HUES48 (cell line): ENCODE measurements at regions not wholly inside any gene's neighbourhood (a gene's known extent, or its start where the extent isn't known, plus 50 kb on each side); places are given as distances from the start of the nearest gene placed in this dataset.

Experiments used
- H3K27ac ChIP-seq: one replicate; pipeline ENCODE4 v1.7.0; 2013; ENCODE audit warnings: low read depth, low read length, inconsistent platforms
- H3K27me3 ChIP-seq: 2 replicates; pipeline ENCODE4 v1.6.1; 2013; ENCODE audit warnings: mild to moderate bottlenecking, low read length; ENCODE audit not compliant: control insufficient read depth, insufficient read depth
- H3K36me3 ChIP-seq: 2 replicates; pipeline ENCODE4 v1.6.1; 2013; ENCODE audit warnings: low read length; ENCODE audit not compliant: control insufficient read depth, insufficient read depth
- H3K4me1 ChIP-seq: 2 replicates; pipeline ENCODE4 v1.6.1; 2013; ENCODE audit warnings: mild to moderate bottlenecking, low read length; ENCODE audit not compliant: control insufficient read depth, insufficient read depth
- H3K4me3 ChIP-seq: 2 replicates; pipeline ENCODE4 v1.5.1; 2013; ENCODE audit warnings: mild to moderate bottlenecking, low read depth, low read length
- H3K9ac ChIP-seq: 2 replicates; pipeline ENCODE4 v1.6.1; 2013; ENCODE audit warnings: mild to moderate bottlenecking, low read depth, low read length, moderate library complexity
- H3K9me3 ChIP-seq: 2 replicates; pipeline ENCODE4 v1.6.1; 2013; ENCODE audit warnings: low read length; ENCODE audit not compliant: control insufficient read depth, insufficient read depth

- no peaks in the 10 kb centered on the region for H3K27me3 ChIP-seq
- no peak overlapping the region for H3K9ac ChIP-seq
- peaks cover 6% of the 10 kb centered on the region; the same call in 1 of the 2 replicates for H3K9me3 ChIP-seq
- no peaks in the 10 kb centered on the region for H3K4me1 ChIP-seq
- H3K27ac ChIP-seq = no peak overlapping the region
- H3K4me3 ChIP-seq = no peak overlapping the region
- no peaks in the 10 kb centered on the region for H3K36me3 ChIP-seq
These were observed 204.2 kb downstream of the DIPK2A start for GRCh38 chr3:144175644-144176425.

DNA sequence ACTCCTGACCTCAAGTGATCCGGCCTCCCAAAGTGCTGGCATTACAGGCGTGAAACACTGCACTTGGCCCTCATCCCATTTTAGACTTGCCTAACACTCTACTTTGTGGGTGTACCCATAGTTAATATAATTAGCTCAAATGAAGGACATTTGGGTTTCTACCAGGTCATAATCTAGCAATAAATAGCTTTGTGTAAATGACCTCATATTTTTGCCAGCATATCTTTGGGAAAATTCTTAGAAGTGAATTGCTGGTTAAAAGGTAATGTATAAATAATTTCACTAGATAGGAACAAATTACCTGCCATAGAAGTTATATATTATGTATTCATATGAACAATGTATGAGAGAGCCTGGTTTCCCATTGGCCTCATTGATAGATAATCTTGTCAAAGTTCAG, 206.0 kb downstream of the DIPK2A start:
- no peak overlapping the region for H3K4me3 ChIP-seq
- no peaks in the 10 kb centered on the region for H3K4me1 ChIP-seq
- H3K36me3 ChIP-seq = no peaks in the 10 kb centered on the region
- no peaks in the 10 kb centered on the region for H3K27me3 ChIP-seq
- no peak overlapping the region for H3K9ac ChIP-seq
- peaks cover 6% of the 10 kb centered on the region; the same call in 1 of the 2 replicates for H3K9me3 ChIP-seq
- H3K27ac ChIP-seq = no peak overlapping the region

GRCh38 chr3:144178607-144179006, 207.0 kb downstream of the DIPK2A start:
- Histone ChIP-seq H3K4me3 (no peak overlapping the region), H3K9me3 (peaks cover 6% of the 10 kb centered on the region; the same call in 1 of the 2 replicates), H3K27me3 (no peaks in the 10 kb centered on the region), H3K4me1 (no peaks in the 10 kb centered on the region), H3K36me3 (no peaks in the 10 kb centered on the region), H3K27ac (no peak overlapping the region), H3K9ac (no peak overlapping the region)

DNA sequence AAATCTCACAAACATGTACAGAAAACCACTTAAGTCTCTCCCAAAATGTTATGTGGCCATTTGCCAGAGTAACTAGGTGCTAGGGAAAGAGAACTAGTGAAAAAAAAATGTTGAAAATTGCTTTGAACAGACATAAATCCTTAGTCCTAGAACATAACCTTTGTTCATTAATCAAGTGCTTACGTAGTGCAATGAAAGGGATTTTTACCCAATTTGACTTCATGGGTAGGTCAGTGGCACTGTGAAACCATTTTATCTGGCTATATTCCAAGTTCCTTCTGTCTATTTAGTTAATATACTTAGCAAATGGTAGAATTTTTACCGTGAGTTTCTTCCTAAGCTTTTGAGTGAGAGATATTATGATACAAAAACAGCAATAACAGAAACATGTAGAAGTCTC, 209.4 kb downstream of the DIPK2A start:
- Histone ChIP-seq H3K27ac (no peak overlapping the region), H3K4me3 (no peak overlapping the region)

DNA sequence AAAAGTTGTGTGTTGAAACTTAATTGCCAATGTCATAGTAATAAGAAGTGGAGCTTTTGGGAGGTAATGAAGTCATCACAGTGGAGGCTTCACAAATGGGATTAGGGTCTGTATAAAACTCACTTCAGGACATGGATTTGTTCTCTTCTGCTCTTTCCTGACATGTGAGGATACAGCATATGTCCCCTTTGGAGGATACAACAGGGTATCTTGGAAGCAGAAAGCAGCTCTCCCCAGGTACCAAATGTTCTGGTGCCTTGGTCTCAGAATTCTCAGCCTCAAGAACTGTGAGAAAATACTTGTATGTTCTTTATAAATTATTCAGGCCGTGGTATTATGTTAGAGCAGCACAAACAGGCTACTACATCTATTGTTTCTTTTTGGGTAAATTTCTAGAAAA, 210.9 kb downstream of the DIPK2A start:
- Histone ChIP-seq H3K4me3 (no peak overlapping the region), H3K36me3 (no peaks in the 10 kb centered on the region), H3K9me3 (no peaks in the 10 kb centered on the region), H3K9ac (no peak overlapping the region), H3K4me1 (no peaks in the 10 kb centered on the region), H3K27ac (no peak overlapping the region), H3K27me3 (no peaks in the 10 kb centered on the region)

More for the DNA sequence above, 209.4 kb downstream of the DIPK2A start:
- Histone ChIP-seq H3K36me3 (no peaks in the 10 kb centered on the region), H3K4me1 (no peaks in the 10 kb centered on the region), H3K27me3 (no peaks in the 10 kb centered on the region), H3K9ac (no peak overlapping the region), H3K9me3 (peaks cover 6% of the 10 kb centered on the region; the same call in 1 of the 2 replicates)

- H3K9me3 ChIP-seq = no peaks in the 10 kb centered on the region
- no peak overlapping the region for H3K27ac ChIP-seq
- H3K27me3 ChIP-seq = no peaks in the 10 kb centered on the region
- no peak overlapping the region for H3K9ac ChIP-seq
- peaks cover 7% of the 10 kb centered on the region for H3K4me1 ChIP-seq
- no peak overlapping the region for H3K4me3 ChIP-seq
- no peaks in the 10 kb centered on the region for H3K36me3 ChIP-seq
These were observed 213.7 kb downstream of the DIPK2A start for GRCh38 chr3:144185276-144185675.

DNA sequence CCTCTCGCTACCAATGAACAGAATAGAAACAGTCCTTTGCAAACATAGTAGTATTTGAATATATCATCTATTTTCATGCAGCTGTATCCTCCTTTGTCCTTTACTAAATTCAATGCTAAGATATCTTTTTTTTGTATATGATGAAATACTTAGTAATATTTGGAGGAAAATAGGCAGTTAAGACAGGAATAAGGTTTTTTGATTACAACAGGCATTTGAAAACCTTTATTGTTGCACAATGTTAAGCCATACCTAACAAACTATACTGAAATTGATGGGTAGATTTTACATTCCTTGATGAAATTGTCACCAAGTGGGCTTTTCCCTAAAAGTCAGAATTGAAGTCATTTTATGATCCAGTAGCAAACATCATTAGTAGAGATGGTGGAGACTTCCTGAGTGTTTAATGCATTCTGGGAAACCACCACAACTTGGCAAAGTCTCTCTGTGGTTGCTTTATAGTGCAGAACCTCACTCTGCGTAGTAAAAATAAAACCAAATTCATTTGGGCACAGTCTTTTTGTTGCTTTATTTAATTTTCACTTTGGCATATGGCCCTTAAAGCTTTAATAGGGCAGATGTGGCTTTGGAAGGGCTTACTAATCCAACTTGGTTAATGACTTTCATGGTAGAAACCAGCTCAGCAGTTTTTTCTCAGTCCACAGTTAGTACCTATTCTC, 216.0 kb downstream of the DIPK2A start:
- H3K4me1 ChIP-seq = peaks cover 7% of the 10 kb centered on the region
- H3K9me3 ChIP-seq = no peaks in the 10 kb centered on the region
- no peak overlapping the region for H3K9ac ChIP-seq
- no peak overlapping the region for H3K27ac ChIP-seq
- H3K36me3 ChIP-seq = no peaks in the 10 kb centered on the region
- no peak overlapping the region for H3K4me3 ChIP-seq
- no peaks in the 10 kb centered on the region for H3K27me3 ChIP-seq

- Histone ChIP-seq H3K36me3 (no peaks in the 10 kb centered on the region), H3K9me3 (no peaks in the 10 kb centered on the region), H3K27me3 (no peaks in the 10 kb centered on the region), H3K4me3 (no peak overlapping the region), H3K4me1 (peaks cover 7% of the 10 kb centered on the region), H3K9ac (no peak overlapping the region), H3K27ac (no peak overlapping the region)
These were observed 217.4 kb downstream of the DIPK2A start for GRCh38 chr3:144189044-144189443.

- H3K9ac ChIP-seq = no peak overlapping the region
- H3K27ac ChIP-seq = no peak overlapping the region
- 0 out of 2 replicates have a peak, but pooled peaks cover 5% of the 10 kb centered on the region for H3K9me3 ChIP-seq
- H3K36me3 ChIP-seq = no peaks in the 10 kb centered on the region
- no peak overlapping the region for H3K4me3 ChIP-seq
- H3K27me3 ChIP-seq = no peaks in the 10 kb centered on the region
- H3K4me1 ChIP-seq = no peaks in the 10 kb centered on the region
These were observed 225.5 kb downstream of the DIPK2A start for GRCh38 chr3:144197116-144197515.

DNA sequence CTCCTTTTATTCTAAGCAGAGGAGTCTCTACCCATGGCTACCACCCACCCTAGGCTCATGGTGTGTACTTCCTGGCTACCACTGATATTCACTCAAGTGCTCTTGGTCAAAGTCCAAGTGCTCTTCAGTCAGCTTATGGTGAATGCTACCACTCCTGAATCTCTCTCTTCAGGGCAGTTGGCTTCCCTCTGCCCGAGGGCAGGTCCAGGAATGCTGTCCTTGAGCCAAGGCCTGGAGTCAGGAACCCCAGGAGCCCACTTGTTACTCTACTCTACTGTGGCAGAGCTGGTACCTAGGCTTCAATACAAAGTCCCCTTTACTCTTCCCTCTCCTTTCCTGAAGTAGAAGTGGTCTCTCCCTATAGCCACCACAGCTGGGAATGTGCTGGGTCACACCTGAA, 226.0 kb downstream of the DIPK2A start:
- H3K36me3 ChIP-seq = no peaks in the 10 kb centered on the region
- H3K9me3 ChIP-seq = 0 out of 2 replicates have a peak, but pooled peaks cover 5% of the 10 kb centered on the region
- no peaks in the 10 kb centered on the region for H3K4me1 ChIP-seq
- H3K27me3 ChIP-seq = no peaks in the 10 kb centered on the region
- H3K9ac ChIP-seq = no peak overlapping the region
- no peak overlapping the region for H3K4me3 ChIP-seq
- no peak overlapping the region for H3K27ac ChIP-seq

DNA sequence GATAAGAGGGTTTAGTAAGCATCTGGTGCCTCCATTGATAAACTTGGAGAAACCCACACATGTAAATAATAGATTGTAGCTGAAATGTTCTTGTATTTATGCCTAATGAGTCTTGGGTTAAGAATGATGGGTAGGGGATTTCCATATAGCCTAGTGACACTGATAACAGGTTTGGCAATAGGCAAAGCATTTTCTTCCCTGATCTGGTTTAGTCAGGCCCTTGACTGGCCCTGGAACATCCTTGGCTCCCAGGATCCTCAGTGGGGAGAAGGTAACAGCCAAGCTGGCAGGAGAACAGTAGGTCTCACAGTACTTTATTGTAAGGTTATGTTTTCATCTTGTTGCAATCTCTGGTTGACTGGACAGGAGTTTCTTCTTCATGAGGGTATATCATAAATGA, 228.4 kb downstream of the DIPK2A start:
- Histone ChIP-seq H3K4me3 (no peak overlapping the region), H3K27ac (no peak overlapping the region), H3K4me1 (no peaks in the 10 kb centered on the region), H3K9me3 (0 out of 2 replicates have a peak, but pooled peaks cover under 1% of the 10 kb centered on the region), H3K9ac (no peak overlapping the region), H3K36me3 (no peaks in the 10 kb centered on the region), H3K27me3 (no peaks in the 10 kb centered on the region)
